ENCODE measurements at regions not wholly inside any gene's neighbourhood (a gene's known extent, or its start where the extent isn't known, plus 50 kb on each side); places are given as distances from the start of the nearest gene placed in this dataset.

DNA sequence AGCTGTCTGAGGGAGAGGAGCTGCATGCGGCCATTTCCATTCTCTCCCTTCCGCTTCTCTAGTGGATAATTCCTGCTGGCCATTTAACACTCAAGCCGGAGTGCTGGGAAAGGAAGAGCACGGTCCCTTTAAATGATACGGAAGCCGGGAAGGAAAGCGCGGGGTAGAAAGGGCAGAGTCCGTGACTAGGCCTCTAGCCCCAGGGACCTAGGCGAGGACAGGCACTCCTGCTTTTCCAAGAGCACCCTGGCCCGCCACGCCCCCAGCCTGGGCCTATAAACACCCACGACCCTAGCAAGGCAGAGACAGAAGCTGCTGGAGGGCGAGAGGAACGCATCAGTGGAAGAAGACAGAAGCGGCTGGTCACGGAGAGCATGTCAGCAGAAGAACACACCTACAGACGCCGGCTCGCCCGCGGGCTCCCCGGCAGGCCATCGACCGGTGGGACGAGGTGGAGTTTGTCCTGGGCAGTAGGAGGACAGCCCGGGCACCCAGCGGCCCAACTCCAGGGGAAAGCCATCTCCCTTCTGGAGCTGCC, 1206.6 kb upstream of the TMEM132C start:
- H3K4me3 ChIP-seq (ENCODE audit: low read depth, low read length) = no peak overlapping the region
- TF ChIP-seq CTCF (IDR thresholded peaks at IDR 0.05; ENCODE audit: borderline replicate concordance, insufficient read depth, low read depth, low read length) = no peak

DNA sequence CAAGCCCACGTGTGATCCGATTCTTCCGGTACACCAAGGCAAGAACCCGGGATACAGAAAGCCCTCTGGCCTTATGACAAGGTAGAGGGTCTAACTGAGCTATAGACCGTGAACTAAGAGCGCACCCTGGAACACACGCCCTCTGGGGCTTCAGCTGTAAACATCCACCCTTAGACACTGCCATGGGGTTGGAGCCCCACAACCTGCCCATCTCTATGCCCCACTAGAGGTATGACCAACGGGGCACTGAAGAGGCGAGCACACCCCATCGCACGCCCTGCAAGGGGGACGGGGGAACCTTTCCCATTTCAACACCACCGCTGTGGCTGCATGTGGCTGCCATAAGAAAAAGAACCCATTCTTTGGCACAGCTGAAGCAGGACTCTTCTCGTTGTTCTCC, 1206.0 kb upstream of the TMEM132C start:
- H3K4me3 ChIP-seq (ENCODE audit: low read depth, low read length) = no peak overlapping the region
- TF ChIP-seq CTCF (IDR thresholded peaks at IDR 0.05; ENCODE audit: borderline replicate concordance, insufficient read depth, low read depth, low read length) = no peak

DNA sequence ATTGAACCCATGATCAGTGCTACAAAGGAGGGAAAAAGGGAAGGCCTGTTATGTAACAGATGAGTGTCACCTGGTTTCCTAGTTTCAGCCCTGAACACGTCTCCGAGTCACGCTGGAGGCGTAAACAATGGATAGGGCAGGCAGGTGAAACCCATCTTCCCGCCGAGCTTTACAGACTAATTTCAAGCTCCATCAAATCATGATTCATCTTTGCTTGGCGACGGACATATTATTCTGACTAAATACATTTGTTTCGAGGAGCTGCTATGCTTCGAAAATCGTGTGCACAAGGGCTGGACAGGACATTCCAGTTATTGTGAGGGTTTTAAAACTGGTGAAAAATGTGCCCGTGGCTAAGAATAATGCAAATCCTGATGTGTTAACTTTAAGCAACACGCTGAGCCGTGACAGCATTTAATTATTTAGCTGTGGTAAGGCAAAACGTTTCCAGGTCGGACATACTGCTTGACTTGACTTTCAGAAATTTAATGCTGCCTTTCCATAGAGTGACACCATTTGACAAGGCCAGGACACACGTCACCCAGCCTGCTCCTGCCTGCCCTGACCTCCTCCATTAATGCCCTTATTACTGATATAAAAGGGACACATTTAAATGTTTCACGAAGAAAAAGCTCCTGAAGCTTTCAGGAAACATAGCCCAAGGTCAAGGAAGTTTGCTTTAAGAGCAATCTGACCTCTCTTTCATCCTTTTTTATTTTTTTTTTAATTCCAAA, 1203.5 kb upstream of the TMEM132C start:
- no peak overlapping the region for H3K4me3 ChIP-seq (ENCODE audit: low read depth, low read length)
- no peak for TF ChIP-seq CTCF (IDR thresholded peaks at IDR 0.05; ENCODE audit: borderline replicate concordance, insufficient read depth, low read depth, low read length)

- H3K4me3 ChIP-seq (ENCODE audit: low read depth, low read length) = no peak overlapping the region
- TF ChIP-seq CTCF (IDR thresholded peaks at IDR 0.05; ENCODE audit: borderline replicate concordance, insufficient read depth, low read depth, low read length) = no peak
Observed at GRCh38 chr12:127064207-127064606, 1202.8 kb upstream of the TMEM132C start.

DNA sequence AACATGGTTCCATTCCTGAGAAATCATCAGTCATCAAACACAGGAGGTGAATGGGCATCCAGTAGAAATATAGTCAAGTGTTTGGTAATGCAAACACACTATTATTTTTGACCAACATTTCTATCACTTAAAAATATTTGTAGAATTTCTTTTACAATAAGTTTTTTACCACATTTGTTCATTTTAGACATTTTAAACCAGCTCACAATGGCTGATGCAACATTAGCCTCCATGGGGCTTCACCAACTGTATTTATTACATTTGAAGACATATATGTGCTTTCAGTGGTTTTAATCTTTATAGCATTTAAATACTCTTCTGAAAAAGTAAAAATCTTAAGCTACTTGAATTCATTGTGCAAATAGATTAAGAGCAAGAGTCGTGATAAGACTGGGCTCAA, 1201.4 kb upstream of the TMEM132C start:
- no peak for TF ChIP-seq CTCF (IDR thresholded peaks at IDR 0.05; ENCODE audit: borderline replicate concordance, insufficient read depth, low read depth, low read length)

GRCh38 chr12:127070515-127071157, 1196.3 kb upstream of the TMEM132C start:
- H3K4me3 ChIP-seq (ENCODE audit: low read depth, low read length) = no peak overlapping the region
- TF ChIP-seq CTCF (IDR thresholded peaks at IDR 0.05; ENCODE audit: borderline replicate concordance, insufficient read depth, low read depth, low read length) = no peak

More for the DNA sequence above, 1201.4 kb upstream of the TMEM132C start:
- no peak overlapping the region for H3K4me3 ChIP-seq (ENCODE audit: low read depth, low read length)

DNA sequence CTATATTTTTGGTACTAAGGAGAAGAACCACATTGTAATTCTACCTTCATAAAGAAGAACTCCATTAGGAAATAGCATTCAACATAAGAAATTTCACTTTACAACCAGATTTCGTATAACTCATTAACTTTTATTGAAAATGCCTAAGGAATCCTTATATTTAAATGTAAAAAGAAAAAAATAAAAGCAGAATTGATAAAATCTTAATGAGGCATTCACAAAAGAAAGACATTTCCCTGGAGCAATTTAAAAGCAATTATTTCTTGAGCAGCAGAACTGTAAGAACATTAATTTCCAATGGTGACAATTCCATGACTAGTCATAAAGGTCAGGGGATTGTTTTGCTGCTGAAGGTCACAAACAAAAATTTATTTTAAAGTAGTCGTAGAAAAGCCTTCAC, 1192.8 kb upstream of the TMEM132C start:
- no peak overlapping the region for H3K4me3 ChIP-seq (ENCODE audit: low read depth, low read length)
- TF ChIP-seq CTCF (IDR thresholded peaks at IDR 0.05; ENCODE audit: borderline replicate concordance, insufficient read depth, low read depth, low read length) = no peak

All from GM12875 (cell line).